Activated CD4-positive, alpha-beta memory T cell treated with anti-CD3 and anti-CD28 coated beads, Interleukin-2, amount 10 ng/mL, durations not matched to agents 7 days and 5 days (primary cell): ENCODE measurements at regions not wholly inside any gene's neighbourhood (a gene's known extent, or its start where the extent isn't known, plus 50 kb on each side); places are given as distances from the start of the nearest gene placed in this dataset.

Experiments
- CTCF ChIA-PET: fragments of 350-600 bp; sonication (Branson Sonifier 250); formaldehyde crosslinking; loops from one replicate; lab custom pipeline; 2021; ENCODE audit warnings: antibody characterized with exemption, inconsistent platforms; lab: Charles Lee
- POLR2A ChIA-PET: fragments of 350-600 bp; sonication (Branson Sonifier 250); formaldehyde crosslinking; loops from one replicate; lab custom pipeline; 2021; ENCODE audit warnings: antibody characterized with exemption; lab: Charles Lee
- DNase-seq: peaks from one replicate; pipeline ENCODE4 v3.0.0-alpha.2; 2020
- H3K27ac Mint-ChIP-seq: one replicate; pipeline ENCODE4 v1.8.0; 2021; ENCODE audit warnings: mild to moderate bottlenecking, mixed read lengths
- H3K27me3 Mint-ChIP-seq: one replicate; pipeline ENCODE4 v1.8.0; 2021; ENCODE audit warnings: mixed read lengths
- H3K36me3 Mint-ChIP-seq: one replicate; pipeline ENCODE4 v1.8.0; 2021; ENCODE audit warnings: low read depth, mixed read lengths
- H3K4me1 Mint-ChIP-seq: one replicate; pipeline ENCODE4 v1.8.0; 2021; ENCODE audit warnings: mixed read lengths
- H3K4me3 Mint-ChIP-seq: one replicate; pipeline ENCODE4 v1.8.0; 2021; ENCODE audit warnings: mild to moderate bottlenecking, mixed read lengths
- H3K9me3 Mint-ChIP-seq: one replicate; pipeline ENCODE4 v1.8.0; 2021; ENCODE audit warnings: mixed read lengths

DNA sequence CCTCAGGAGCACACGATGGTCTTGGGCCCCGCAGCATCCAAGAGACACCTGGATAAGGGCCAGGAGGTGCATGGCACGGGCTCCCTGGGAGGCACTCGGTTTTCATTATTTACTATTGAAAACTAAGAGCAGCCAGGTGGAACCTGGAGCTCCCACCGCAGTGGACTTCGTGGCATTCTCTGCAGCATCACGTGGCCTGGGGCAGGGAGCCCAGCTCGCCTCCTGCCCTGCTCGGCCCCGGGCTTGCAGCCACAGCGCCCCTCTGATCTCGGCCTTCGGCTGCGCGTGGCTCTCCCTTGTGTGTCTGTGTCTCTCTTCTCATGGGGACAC, 121.6 kb downstream of the SIK1 start:
- peaks cover 3% of the 10 kb centered on the region for H3K4me1 Mint-ChIP-seq
- H3K36me3 Mint-ChIP-seq: no peaks in the 10 kb centered on the region
- peaks cover 2% of the 10 kb centered on the region for H3K27me3 Mint-ChIP-seq
- ChIA-PET CTCF (no interaction called here), POLR2A (no interaction called here)
- H3K27ac Mint-ChIP-seq: no peak overlapping the region
- no peak overlapping the region for H3K4me3 Mint-ChIP-seq
- H3K9me3 Mint-ChIP-seq: no peaks in the 10 kb centered on the region
- no peak for DNase-seq

DNA sequence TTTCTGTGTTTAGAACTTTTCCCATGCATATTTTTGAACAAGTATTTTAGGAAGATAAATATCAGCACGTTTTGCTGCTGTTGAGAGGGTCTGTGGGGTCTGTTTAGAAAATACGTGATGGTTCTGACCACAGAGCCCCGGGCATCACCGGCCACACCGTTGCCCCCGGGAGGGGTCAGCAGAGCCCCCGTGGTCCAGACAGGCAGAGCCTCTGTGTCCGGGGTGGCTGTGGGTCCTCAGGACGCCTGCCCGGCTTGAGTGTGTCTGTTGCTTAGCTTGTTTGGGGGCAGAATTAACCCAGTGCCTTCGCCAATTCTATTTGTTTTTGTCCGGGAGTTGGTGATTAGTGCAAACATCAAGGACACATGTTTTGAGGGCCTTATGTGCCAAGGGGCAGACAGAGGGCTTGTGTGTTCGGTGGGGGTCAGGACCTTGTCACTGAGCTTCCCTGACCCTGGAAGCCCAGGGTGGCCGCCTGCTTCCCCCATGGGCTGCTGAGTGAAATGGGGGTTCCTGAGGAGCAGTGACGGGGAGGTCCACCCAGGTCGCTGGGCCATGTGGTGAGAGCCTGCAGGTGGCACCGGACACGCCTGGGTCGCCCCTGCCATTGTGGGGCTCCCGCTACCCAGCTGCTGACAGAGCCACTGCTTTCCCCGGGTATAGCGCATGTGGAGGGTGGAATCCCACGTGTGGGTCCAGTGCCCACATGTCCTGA, 122.2 kb downstream of the SIK1 start:
- peaks cover 2% of the 10 kb centered on the region for H3K27me3 Mint-ChIP-seq
- no peaks in the 10 kb centered on the region for H3K36me3 Mint-ChIP-seq
- no peak for DNase-seq
- H3K4me1 Mint-ChIP-seq: peaks cover 3% of the 10 kb centered on the region
- ChIA-PET CTCF (no interaction called here), POLR2A (no interaction called here)
- no peak overlapping the region for H3K4me3 Mint-ChIP-seq
- no peak overlapping the region for H3K27ac Mint-ChIP-seq
- no peaks in the 10 kb centered on the region for H3K9me3 Mint-ChIP-seq

DNA sequence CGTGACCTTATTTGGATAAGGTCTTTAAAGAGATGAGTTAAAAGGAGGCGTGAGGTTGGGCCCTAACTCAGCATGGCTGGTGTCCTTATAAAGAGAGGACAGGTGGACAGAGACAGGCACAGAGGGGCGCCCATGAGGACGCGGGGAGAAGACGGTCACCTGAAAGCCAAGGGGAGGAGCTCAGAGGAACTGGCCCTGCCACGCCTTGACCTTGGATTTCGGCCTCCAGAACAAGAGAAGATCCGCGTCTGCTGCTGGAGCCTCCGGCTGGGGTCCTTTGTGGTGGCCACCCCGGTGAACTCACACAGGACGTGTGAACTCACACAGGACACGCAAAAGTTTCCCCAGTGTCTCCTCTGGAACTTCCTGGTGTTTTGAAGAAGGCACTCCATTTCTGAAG, 122.7 kb downstream of the SIK1 start:
- no peak overlapping the region for H3K27ac Mint-ChIP-seq
- peaks cover 2% of the 10 kb centered on the region for H3K27me3 Mint-ChIP-seq
- CTCF ChIA-PET: no interaction called here
- H3K4me3 Mint-ChIP-seq: no peak overlapping the region
- no peaks in the 10 kb centered on the region for H3K9me3 Mint-ChIP-seq
- POLR2A ChIA-PET: no interaction called here
- no peaks in the 10 kb centered on the region for H3K36me3 Mint-ChIP-seq
- peaks cover 3% of the 10 kb centered on the region for H3K4me1 Mint-ChIP-seq
- DNase-seq: no peak

DNA sequence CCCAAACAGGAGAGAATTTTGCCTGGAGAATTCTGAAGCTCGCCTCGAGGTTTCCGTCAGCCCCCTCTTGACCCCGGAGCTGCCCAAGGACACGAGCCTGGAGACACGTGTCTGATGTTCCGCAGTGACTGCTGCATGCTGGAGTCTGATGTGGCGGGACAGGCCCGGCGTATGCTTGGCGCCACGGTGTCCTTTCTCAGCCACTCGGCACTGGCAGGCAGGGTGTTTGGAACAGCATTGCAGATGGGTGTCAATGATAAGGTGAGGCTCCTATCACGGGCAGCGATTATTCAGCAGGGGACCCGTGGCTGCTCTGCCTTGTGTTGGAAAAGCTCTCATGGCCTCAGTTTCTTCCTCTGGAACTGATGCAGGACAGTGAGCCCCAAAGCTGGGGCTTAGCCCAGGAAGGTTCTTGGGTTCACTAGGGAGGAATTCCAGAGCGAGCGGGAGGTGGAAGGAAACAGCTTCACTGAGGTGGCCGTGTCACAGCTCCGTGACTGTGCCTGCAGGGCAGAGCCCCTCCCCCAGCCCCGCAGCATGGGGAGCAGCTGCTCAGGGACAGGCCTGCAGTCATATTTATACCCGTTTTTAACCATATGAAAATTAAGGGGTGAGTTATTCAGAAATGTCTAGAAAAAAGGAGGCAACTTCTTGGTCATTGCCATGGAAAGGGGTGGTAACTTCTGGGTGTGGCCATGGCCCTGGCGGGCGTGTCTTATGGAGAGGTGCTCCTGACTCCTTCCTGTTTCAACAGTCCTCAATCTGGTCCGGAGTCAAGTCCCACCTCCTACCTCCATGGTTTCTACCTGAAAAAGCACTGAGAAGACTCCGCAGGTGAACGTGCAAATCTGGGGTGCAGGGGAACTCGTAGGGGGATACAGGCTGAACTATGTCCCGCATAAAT, 123.4 kb downstream of the SIK1 start:
- Mint-ChIP-seq H3K36me3 (no peaks in the 10 kb centered on the region), H3K4me1 (peaks cover 3% of the 10 kb centered on the region), H3K27me3 (peaks cover 2% of the 10 kb centered on the region), H3K9me3 (no peaks in the 10 kb centered on the region), H3K4me3 (no peak overlapping the region), H3K27ac (no peak overlapping the region)
- ChIA-PET CTCF (no interaction called here), POLR2A (no interaction called here)
- no peak for DNase-seq

DNA sequence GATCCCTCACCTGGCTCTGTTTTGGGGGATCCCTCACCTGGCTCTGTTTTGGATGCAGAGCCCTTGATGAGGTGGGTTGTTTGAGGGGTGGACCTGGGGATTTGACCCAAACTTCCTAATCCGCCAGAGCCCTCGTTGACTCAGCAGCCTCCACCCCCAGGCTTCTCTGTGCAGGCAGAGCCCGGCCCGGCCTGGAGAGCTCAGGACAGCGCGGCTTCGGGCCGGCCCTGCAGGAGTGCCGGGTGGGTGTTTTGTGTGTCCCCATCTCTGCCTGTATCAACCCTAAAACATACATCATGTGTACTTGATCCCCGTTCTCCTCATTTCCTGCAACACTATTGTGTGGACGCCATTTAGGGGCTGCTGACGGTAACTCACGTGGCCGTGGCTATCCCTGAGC, 124.2 kb downstream of the SIK1 start:
- POLR2A ChIA-PET: no interaction called here
- CTCF ChIA-PET: no interaction called here
- H3K9me3 Mint-ChIP-seq: no peaks in the 10 kb centered on the region
- no peak overlapping the region for H3K4me3 Mint-ChIP-seq
- no peak for DNase-seq
- no peak overlapping the region for H3K27ac Mint-ChIP-seq
- no peaks in the 10 kb centered on the region for H3K36me3 Mint-ChIP-seq
- H3K4me1 Mint-ChIP-seq: peaks cover 3% of the 10 kb centered on the region
- peaks cover 2% of the 10 kb centered on the region for H3K27me3 Mint-ChIP-seq

DNA sequence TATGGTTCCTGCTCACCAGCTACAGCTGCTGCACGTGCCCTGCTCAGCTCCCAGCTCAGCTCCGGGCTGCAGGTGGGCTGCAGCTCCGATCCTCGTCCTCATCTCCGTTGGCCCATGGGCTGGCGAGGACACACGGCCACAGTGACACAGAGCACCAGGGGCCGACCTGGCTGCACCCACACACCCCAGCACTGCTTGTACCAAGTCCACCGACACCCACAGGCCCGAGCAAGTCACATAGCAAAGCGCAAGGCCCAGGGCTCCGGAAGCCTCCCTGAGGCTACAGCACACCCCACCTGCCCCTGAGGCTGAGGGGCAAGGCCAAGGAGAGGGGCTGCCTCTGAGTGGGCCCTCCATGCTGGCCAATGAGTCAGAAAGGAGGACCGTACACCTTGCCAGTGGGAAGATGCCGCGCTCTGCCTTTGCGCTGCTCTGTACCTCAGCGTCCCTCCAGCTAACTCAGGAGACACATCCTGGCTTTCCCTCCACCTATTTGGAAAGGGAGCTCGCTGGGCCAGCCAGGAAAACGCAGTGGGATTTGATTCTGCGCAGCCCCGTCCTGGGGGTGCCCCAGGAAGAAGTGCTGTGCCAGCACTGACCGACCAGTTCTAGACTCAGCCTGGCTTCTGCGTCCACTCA, 124.8 kb downstream of the SIK1 start:
- Mint-ChIP-seq H3K4me3 (no peak overlapping the region), H3K27ac (no peak overlapping the region), H3K4me1 (peaks cover 3% of the 10 kb centered on the region), H3K36me3 (no peaks in the 10 kb centered on the region), H3K9me3 (no peaks in the 10 kb centered on the region), H3K27me3 (peaks cover 2% of the 10 kb centered on the region)
- POLR2A ChIA-PET: no interaction called here
- CTCF ChIA-PET: no interaction called here
- no peak for DNase-seq

DNA sequence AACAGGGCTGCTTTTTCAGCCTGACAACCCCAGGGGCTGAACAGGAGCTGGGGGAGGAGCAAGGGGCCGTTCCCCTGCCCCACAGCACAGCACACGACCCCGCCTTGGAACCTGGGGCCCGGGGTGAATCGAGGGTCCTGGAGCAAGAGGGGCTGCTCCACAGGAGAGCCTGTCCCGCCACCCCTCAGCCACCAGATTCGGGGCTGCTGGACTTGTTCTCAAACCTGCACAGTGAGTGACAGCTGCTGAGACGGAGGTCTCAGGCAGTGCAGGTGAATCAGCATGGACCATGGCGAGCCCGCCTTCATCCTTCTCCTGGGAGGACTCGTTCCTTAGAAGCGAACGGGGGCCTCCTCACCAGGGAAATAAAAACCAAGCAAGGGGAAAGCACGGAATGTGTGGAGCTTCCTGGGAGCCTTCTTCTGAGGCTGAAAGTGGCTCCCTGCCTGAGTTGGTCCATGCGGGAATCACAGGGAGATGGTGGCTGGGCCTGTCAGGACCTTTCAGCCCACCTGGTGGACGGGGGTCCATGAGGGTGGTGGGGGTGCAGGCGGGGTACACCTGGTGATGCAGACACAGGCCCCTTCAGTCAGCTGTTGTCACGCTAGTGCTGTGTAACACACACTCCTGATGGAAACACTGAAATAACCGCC, 125.4 kb downstream of the SIK1 start:
- CTCF ChIA-PET: no interaction called here
- POLR2A ChIA-PET: no interaction called here
- Mint-ChIP-seq H3K27me3 (peaks cover 2% of the 10 kb centered on the region), H3K9me3 (no peaks in the 10 kb centered on the region), H3K4me1 (no peaks in the 10 kb centered on the region), H3K27ac (no peak overlapping the region), H3K36me3 (no peaks in the 10 kb centered on the region), H3K4me3 (no peak overlapping the region)
- DNase-seq: no peak

DNA sequence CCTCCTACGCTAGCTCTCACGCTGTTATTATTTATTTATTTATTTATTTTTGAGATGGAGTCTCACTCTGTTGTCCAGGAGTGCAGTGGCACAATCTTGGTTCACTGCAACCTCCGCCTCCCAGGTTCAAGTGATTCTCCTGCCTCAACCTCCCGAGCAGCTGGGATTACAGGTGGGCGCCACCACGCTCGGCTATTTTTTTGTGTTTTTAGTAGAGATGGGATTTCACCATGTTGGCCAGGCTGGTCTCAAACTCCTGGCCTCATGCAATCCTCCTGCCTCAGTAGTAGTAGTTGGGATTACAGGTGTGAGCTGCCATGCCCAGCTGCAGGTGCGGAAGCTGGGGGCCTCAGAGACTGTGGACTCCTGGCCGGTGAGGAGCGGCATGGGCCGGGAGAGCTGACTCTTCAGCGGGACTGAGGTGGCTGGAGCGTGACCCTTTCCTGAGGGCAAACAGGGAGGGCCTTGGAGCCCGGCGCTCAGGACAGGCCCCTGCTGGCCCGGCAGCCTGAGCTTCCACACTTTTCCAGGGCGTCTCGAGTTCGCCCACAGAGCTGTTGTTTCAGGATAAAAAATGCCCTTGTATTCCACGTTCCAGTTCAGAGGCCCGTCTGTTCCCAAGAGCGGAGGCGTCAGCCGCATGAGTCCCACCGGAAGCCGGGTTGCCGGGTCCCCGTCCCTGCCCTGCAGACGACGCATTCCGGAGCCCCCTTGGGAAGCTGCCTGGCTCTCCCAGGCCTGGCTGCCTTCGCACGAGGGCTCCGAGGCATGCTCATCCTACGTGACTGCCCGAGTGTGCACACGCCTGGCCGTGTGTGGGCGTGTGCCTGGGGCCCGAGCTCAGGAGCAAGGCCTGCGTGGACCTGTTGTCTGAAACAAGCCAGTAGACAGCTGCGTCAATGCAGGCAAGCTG, 126.2 kb downstream of the SIK1 start:
- DNase-seq: no peak
- H3K4me3 Mint-ChIP-seq: no peak overlapping the region
- ChIA-PET POLR2A (no interaction called here), CTCF (no interaction called here)
- H3K27ac Mint-ChIP-seq: no peak overlapping the region
- no peaks in the 10 kb centered on the region for H3K9me3 Mint-ChIP-seq
- no peaks in the 10 kb centered on the region for H3K4me1 Mint-ChIP-seq
- H3K36me3 Mint-ChIP-seq: no peaks in the 10 kb centered on the region
- peaks cover 2% of the 10 kb centered on the region for H3K27me3 Mint-ChIP-seq

DNA sequence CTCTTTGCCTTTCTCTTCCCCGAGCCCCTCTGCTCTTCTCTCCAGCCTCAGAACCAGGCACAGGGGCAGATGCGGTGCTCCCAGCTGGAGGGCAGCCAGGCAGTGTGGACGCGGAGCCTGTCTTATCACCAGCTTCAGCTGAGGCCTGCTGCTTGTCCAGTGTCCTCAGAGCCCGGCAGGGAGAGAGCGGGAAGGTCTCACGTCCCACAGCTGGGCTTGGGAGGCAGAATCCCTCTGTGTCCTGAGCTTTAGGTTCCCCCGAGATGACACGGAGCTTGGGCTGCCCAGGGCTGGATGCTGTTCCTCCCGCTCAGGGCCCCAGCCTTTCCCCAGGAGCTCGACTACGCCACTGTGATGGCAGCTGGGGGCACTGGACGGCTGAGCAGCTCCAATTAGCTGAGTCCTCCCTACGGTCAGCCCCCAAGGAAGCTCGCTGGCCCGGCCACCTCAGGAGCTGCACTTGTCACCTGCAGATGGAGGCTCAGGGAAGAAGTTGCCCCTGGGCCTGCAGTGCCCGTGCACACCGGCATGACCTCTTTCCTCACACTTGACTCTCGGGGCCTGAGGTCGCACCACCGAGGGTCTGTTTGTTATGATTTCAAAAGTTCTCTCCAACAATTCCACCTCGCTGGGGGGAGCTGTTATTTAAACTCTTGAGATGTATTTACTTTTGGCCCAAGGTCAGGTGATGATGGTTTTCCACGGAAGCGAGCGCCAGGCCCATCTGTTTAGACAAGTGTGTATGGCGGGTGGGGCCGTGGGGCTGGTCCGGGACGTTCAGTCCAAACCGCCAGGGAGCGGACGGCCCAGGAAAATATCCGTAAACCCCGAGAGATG, 127.3 kb downstream of the SIK1 start:
- CTCF ChIA-PET: no interaction called here
- H3K4me3 Mint-ChIP-seq: no peak overlapping the region
- no peaks in the 10 kb centered on the region for H3K4me1 Mint-ChIP-seq
- no peaks in the 10 kb centered on the region for H3K9me3 Mint-ChIP-seq
- no peak for DNase-seq
- POLR2A ChIA-PET: no interaction called here
- no peak overlapping the region for H3K27ac Mint-ChIP-seq
- H3K27me3 Mint-ChIP-seq: peaks cover 9% of the 10 kb centered on the region
- no peaks in the 10 kb centered on the region for H3K36me3 Mint-ChIP-seq

DNA sequence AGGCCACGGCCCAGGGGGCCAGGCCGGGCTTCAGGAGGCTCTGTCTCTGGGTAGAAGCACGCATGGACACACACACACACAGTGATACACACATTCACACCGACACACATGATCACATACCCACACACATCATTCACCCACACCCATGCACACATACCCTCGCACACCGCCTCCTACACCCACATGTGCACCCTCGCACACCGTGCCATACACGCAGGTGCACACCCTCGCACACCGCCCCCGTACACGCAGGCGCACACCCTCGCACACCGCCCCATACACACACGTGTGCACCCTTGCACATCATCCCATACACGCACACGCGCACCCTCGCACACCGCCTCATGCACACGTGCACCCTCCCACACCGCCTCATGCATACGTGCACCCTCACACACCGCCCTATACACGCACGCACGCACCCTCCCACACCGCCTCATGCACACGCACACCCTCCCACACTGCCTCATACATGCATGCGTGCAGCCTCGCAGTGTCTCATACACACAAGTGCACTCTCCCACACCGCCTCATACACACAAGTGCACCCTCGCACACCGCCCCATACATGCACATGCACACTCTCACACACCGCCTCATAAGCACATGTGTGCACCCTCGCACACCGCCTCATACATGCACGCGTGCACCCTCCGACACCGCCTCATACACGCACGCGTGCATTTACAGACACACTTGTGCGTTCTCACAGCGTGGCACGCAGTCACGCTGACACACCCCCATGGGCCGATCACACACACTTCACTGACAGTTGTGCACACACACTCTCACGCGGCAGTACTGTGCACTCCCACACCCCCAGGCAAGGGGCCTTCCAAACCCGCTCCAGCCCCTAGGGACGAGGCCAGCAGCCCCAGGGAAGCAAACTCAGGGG, 128.1 kb downstream of the SIK1 start:
- no peaks in the 10 kb centered on the region for H3K9me3 Mint-ChIP-seq
- DNase-seq: no peak
- no peaks in the 10 kb centered on the region for H3K36me3 Mint-ChIP-seq
- no peaks in the 10 kb centered on the region for H3K4me1 Mint-ChIP-seq
- H3K27ac Mint-ChIP-seq: no peak overlapping the region
- no peak overlapping the region for H3K4me3 Mint-ChIP-seq
- H3K27me3 Mint-ChIP-seq: peaks cover 7% of the 10 kb centered on the region
- CTCF ChIA-PET: no interaction called here
- POLR2A ChIA-PET: no interaction called here

DNA sequence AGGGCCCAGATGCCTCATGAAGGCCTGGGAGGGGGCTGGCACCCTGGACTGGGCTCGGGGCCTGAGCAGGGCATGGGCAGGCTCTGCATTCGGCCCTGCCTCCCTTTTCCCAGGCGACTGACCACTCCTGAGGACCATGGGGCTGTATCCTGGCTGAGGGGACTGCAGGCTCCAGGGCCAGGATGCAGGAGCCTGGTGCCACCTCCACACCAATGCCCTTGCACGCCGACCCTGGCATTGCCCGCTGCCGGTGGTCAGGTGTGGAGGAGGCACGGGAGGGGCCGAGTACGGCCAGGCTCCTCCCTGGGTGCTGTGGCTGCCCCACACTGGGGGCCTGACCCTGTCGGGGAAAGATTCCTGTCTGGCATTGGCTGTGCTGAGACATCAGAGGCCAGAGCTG, 128.9 kb downstream of the SIK1 start:
- CTCF ChIA-PET: no interaction called here
- Mint-ChIP-seq H3K36me3 (no peaks in the 10 kb centered on the region), H3K27ac (no peak overlapping the region), H3K4me1 (no peaks in the 10 kb centered on the region), H3K9me3 (no peaks in the 10 kb centered on the region), H3K27me3 (peaks cover 7% of the 10 kb centered on the region), H3K4me3 (no peak overlapping the region)
- POLR2A ChIA-PET: no interaction called here
- DNase-seq: no peak
